ENCODE measurements at regions not wholly inside any gene's neighbourhood (a gene's known extent, or its start where the extent isn't known, plus 50 kb on each side); places are given as distances from the start of the nearest gene placed in this dataset.

DNA sequence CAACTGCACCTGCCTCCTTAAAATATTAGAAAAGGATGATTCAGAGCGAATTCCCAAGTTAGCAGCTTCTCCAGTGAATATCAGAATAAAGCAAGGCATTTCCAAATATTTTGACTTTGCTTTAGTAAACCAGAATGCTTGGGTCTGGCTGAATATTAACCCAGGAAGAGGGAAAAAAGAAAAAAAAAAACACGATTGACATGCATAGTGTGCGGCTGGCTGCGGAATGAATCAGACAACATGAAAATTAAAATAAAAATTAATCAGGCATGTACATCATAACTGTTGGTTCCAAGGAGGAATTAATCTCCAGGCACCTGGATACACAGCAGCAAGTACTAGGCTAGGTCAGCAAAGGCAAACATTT, 105.8 kb upstream of the NCKAP5 start (continued):
- TF ChIP-seq, protein P1, sequence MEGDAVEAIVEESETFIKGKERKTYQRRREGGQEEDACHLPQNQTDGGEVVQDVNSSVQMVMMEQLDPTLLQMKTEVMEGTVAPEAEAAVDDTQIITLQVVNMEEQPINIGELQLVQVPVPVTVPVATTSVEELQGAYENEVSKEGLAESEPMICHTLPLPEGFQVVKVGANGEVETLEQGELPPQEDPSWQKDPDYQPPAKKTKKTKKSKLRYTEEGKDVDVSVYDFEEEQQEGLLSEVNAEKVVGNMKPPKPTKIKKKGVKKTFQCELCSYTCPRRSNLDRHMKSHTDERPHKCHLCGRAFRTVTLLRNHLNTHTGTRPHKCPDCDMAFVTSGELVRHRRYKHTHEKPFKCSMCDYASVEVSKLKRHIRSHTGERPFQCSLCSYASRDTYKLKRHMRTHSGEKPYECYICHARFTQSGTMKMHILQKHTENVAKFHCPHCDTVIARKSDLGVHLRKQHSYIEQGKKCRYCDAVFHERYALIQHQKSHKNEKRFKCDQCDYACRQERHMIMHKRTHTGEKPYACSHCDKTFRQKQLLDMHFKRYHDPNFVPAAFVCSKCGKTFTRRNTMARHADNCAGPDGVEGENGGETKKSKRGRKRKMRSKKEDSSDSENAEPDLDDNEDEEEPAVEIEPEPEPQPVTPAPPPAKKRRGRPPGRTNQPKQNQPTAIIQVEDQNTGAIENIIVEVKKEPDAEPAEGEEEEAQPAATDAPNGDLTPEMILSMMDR (conservative IDR thresholded peaks at IDR 0.05; ENCODE audit: low read depth, low read length) = no peak

DNA sequence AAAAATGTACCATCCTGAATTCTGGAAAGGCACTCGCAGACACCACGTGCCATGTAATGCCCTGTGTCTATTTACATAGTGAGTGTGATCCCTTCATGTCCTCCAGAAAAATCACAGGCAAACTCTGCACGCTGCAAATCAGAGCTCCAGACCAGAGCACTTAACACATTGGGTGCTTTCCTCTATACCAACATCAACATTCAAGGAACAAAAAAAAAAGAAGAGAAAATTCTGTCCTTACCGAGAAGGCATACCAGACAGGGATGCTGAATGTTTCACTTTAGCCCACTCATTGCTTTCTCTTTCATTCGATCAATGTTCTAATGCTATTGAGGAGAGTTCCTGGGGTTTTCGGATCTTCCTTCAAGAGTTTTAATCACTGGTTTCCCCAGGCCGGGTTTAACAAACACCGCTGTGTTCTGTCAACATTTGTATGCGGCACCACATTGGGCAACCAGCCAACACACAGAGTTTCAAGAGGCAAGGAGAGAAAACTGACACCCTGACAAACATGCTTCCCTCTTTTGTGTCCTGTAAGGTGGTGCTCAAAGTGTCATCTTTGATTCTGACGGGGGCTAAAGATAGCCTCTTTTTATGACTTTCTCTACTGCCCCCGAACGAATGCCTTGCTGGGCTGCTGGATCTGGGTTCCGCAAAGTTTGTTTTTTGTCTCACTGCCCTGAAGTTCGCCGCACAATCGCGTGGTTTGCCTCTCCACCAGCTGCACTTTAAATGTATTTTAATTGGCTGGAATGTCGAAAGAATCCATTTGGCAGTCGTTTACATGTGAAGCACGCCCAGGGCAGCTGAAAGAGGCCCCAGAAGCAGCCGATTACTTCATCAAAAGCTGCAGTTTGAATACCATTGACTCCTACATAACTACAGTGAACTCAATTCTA, 106.4 kb upstream of the NCKAP5 start:
- Histone ChIP-seq H4K91ac (ENCODE audit: insufficient read depth, low read depth, low read length) (peak overlapping the region; percentile 96), H4K8ac (ENCODE audit: low read depth in 2 of 2, low read length in 2 of 2) (peak overlapping the region; percentile 55 to 93; a peak in 3 of 4 replicates), H2AK9ac (replicated peaks; ENCODE audit: low read depth, low read length, poor library complexity) (peak overlapping the region; percentile 84), H2BK120ac (ENCODE audit: low read depth, low read length) (peak overlapping the region; percentile 98), H2BK15ac (ENCODE audit: low read depth, low read length) (peak overlapping the region; percentile 75; the same call in 2 of the 3 replicates), H3K9me3 (ENCODE audit: control insufficient read depth, insufficient read depth, low read length) (no peaks in the 10 kb centered on the region), H3K36me3 (ENCODE audit: control insufficient read depth, insufficient read depth, low read length) (no peaks in the 10 kb centered on the region), H2BK20ac (ENCODE audit: low read depth, low read length) (peak overlapping the region; percentile 95), H3K27ac (ENCODE audit: insufficient read depth, low read length) (peak overlapping the region; percentile 96), H3K27me3 (ENCODE audit: control insufficient read depth, insufficient read depth, low read length) (no peaks in the 10 kb centered on the region), H2BK5ac (ENCODE audit: low read depth, low read length, poor library complexity, severe bottlenecking) (peak overlapping the region; percentile 91), H3K4me2 (ENCODE audit: low read depth, low read length) (peak overlapping the region; percentile 89), H3K18ac (ENCODE audit: low read depth, low read length) (peak overlapping the region; percentile 96), H4K5ac (ENCODE audit: low read depth, low read length) (peak overlapping the region; percentile 81), H3K23ac (ENCODE audit: low read depth, low read length) (peak overlapping the region; percentile 95), H3K14ac (replicated peaks; ENCODE audit: low read depth, low read length) (peak overlapping the region; percentile 95), H3K4me1 (ENCODE audit: control insufficient read depth, insufficient read depth, low read length) (peaks cover 20% of the 10 kb centered on the region), H3K4me3 (ENCODE audit: insufficient read depth, low read depth, low read length) (peak overlapping the region; percentile 41), H3K4ac (ENCODE audit: low read depth, low read length) (peak overlapping the region; percentile 92), H4K20me1 (ENCODE audit: insufficient read depth, low read length) (no peaks in the 10 kb centered on the region), H3K79me1 (ENCODE audit: low read depth in 1 of 2, low read length in 2 of 2) (0 out of 4 replicates have a peak, but pooled peaks cover 0 to 9% of the 10 kb centered on the region in 2 experiments), H3K9me1 (ENCODE audit: insufficient read depth, low read length) (peaks cover 13% of the 10 kb centered on the region), H3K9ac (ENCODE audit: low read depth, low read length) (peak overlapping the region; percentile 88), H2AK5ac (ENCODE audit: low read depth, low read length) (peak overlapping the region; percentile 75), H3K56ac (ENCODE audit: extremely low read depth, insufficient read depth, low read length) (peak overlapping the region; percentile 96), H2AFZ (replicated peaks; ENCODE audit: low read length, poor library complexity) (peak overlapping the region; percentile 84)
- in situ Hi-C loops (cut with MboI; ENCODE audit: low sequenced_read_pairs) (no loop called here), dilution Hi-C loops (cut with HindIII; ENCODE audit: low sequenced_read_pairs, unreplicated experiment) (no loop called here), intact Hi-C loops (cut with micrococcal nuclease) (loop anchor here (1.0 to 10.0 kb wide), 5 partner anchors 80 to 410 kb away; partner anchors contain the start of gene NCKAP5)
- ChIA-PET POLR2A (ENCODE audit: unreplicated experiment) (no interaction called here), CTCF (interaction anchor here (1.0 to 1.4 kb wide), 3 partner anchors 10 to 23 kb away, joined by 3 to 4 read pairs (median 3); no protein-coding TSS in a partner anchor)
- DNase-seq (peak; percentile 90), ATAC-seq (ENCODE audit: low read depth) (peak; percentile 82)
- BruUV-seq (replicated peaks) = TSS peak; percentile 70
- TF ChIP-seq MXI1 (IDR thresholded peaks at IDR 0.05; ENCODE audit: borderline replicate concordance, low read depth, low read length) (0 out of 2 replicates have a peak, but pooled peaks have one; percentile 47), CEBPB (IDR thresholded peaks at IDR 0.05; ENCODE audit: low read depth, low read length) (peak; percentile 78), BHLHE40 (IDR thresholded peaks at IDR 0.05; ENCODE audit: low read depth, low read length) (peak; percentile 64; the same call in 1 of the 2 replicates), CHD1 (IDR thresholded peaks at IDR 0.05; ENCODE audit: low read depth, low read length) (no peak)
- TF ChIP-seq, protein P2, sequence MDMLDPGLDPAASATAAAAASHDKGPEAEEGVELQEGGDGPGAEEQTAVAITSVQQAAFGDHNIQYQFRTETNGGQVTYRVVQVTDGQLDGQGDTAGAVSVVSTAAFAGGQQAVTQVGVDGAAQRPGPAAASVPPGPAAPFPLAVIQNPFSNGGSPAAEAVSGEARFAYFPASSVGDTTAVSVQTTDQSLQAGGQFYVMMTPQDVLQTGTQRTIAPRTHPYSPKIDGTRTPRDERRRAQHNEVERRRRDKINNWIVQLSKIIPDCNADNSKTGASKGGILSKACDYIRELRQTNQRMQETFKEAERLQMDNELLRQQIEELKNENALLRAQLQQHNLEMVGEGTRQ (IDR thresholded peaks at IDR 0.05; ENCODE audit: low read depth, low read length) = peak; percentile 38; the same call in 1 of the 2 replicates
- 0% methylated on average over 4 of the region's 21 CpGs; no CpG with 5 or more reads in 1 of the 2 experiments for WGBS, 2 experiments (ENCODE audit: extremely low coverage in 2 of 2, insufficient read length in 1 of 2)
